ENCODE measurements at regions not wholly inside any gene's neighbourhood (a gene's known extent, or its start where the extent isn't known, plus 50 kb on each side); places are given as distances from the start of the nearest gene placed in this dataset.
"Not testable (repeated sequence)": the region's sequence is repeated elsewhere in the genome, so short reads cannot be mapped to it uniquely, and the experiment has no call there.

- DNase-seq: no peak
These were observed 76.1 kb upstream of the PDSS1 start for GRCh38 chr10:26621243-26621888.

- peak; percentile 48 for DNase-seq
These were observed 75.4 kb upstream of the PDSS1 start for GRCh38 chr10:26621889-26622711.

GRCh38 chr10:26622891-26623290, 74.6 kb upstream of the PDSS1 start:
- DNase-seq: no peak

GRCh38 chr10:26624006-26624405, 73.5 kb upstream of the PDSS1 start:
- DNase-seq: no peak

GRCh38 chr10:26626066-26626465, 71.4 kb upstream of the PDSS1 start:
- no peak for DNase-seq

GRCh38 chr10:26627324-26627723, 70.2 kb upstream of the PDSS1 start:
- DNase-seq: no peak

- DNase-seq: no peak
These were observed 69.1 kb upstream of the PDSS1 start for GRCh38 chr10:26628395-26628794.

GRCh38 chr10:26632171-26632570, 65.3 kb upstream of the PDSS1 start:
- not testable (repeated sequence) for DNase-seq

GRCh38 chr10:26634111-26634510, 63.4 kb upstream of the PDSS1 start:
- DNase-seq: not testable (repeated sequence)

GRCh38 chr10:26637521-26638275, 59.8 kb upstream of the PDSS1 start:
- no peak for DNase-seq

- no peak for DNase-seq
These were observed 57.1 kb upstream of the PDSS1 start for GRCh38 chr10:26640391-26640790.

GRCh38 chr10:26642896-26643653, 54.4 kb upstream of the PDSS1 start:
- DNase-seq: peak; percentile 9

- DNase-seq: no peak
These were observed 49.8 kb upstream of the PDSS1 start for GRCh38 chr10:26647602-26648244.

Measured in CD4-positive, alpha-beta T cell treated with Interleukin-6 for 4 hours (primary cell).